IMR-90 (cell line): ENCODE measurements at regions not wholly inside any gene's neighbourhood (a gene's known extent, or its start where the extent isn't known, plus 50 kb on each side); places are given as distances from the start of the nearest gene placed in this dataset.

Source experiments
- ATAC-seq: fragments of 200-7000 bp; cut with Tn5 transposase; 2 replicates; pipeline ENCODE4 v1.9.1; 2020; ENCODE audit warnings: low read depth, mild to moderate bottlenecking, moderate library complexity
- BruUV-seq: library from RNA; stranded (reverse); fragments of 400-500 nt; replicated peaks from 2 replicates; lab custom pipeline; 2021; lab: Mats Ljungman, UMichigan
- CTCF ChIA-PET: fragments of 300-600 bp; formaldehyde crosslinking; extraction: SDS; loops from one replicate; lab custom pipeline; 2021; ENCODE audit warnings: antibody characterized with exemption; lab: Yijun Ruan, JAX
- POLR2A ChIA-PET: fragments of 300-600 bp; sonication (Branson Sonifier 250); formaldehyde crosslinking; loops from one replicate; lab custom pipeline; 2022; ENCODE audit warnings: antibody characterized with exemption; ENCODE audit not compliant: unreplicated experiment; lab: Charles Lee
- DNase-seq: peaks from one replicate; pipeline ENCODE4 v3.0.0; 2013
- H2AFZ ChIP-seq: replicated peaks from 2 replicates; pipeline ENCODE3; 2013; ENCODE audit warnings: low read length, mild to moderate bottlenecking; ENCODE audit not compliant: poor library complexity
- H2AK5ac ChIP-seq: 2 replicates; pipeline ENCODE4 v1.6.1; 2013; ENCODE audit warnings: low read depth, low read length, inconsistent platforms
- H2AK9ac ChIP-seq: replicated peaks from 2 replicates; pipeline ENCODE3; 2013; ENCODE audit warnings: mild to moderate bottlenecking, low read depth, low read length, moderate library complexity; ENCODE audit not compliant: poor library complexity
- H2BK120ac ChIP-seq: 2 replicates; pipeline ENCODE4 v1.6.1; 2013; ENCODE audit warnings: low read depth, low read length, inconsistent platforms
- H2BK15ac ChIP-seq: 3 replicates; pipeline ENCODE4 v1.6.1; 2013; ENCODE audit warnings: low read depth, low read length, inconsistent platforms
- H2BK20ac ChIP-seq: 2 replicates; pipeline ENCODE4 v1.6.1; 2013; ENCODE audit warnings: low read depth, mild to moderate bottlenecking, inconsistent platforms, low read length, moderate library complexity
- H2BK5ac ChIP-seq: 2 replicates; pipeline ENCODE4 v1.6.1; 2013; ENCODE audit warnings: mild to moderate bottlenecking, low read depth, low read length, inconsistent platforms; ENCODE audit not compliant: poor library complexity, severe bottlenecking
- H3K14ac ChIP-seq: replicated peaks from 2 replicates; pipeline ENCODE4 v1.6.1; 2013; ENCODE audit warnings: low read depth, low read length, inconsistent platforms
- H3K18ac ChIP-seq: 2 replicates; pipeline ENCODE4 v1.6.1; 2013; ENCODE audit warnings: low read depth, low read length, control low read depth
- H3K23ac ChIP-seq: 2 replicates; pipeline ENCODE4 v1.6.1; 2013; ENCODE audit warnings: low read depth, low read length, inconsistent platforms
- H3K27ac ChIP-seq: 2 replicates; pipeline ENCODE4 v1.5.1; 2013; ENCODE audit warnings: mild to moderate bottlenecking, control low read depth, low read length; ENCODE audit not compliant: insufficient read depth
- H3K27me3 ChIP-seq: 2 replicates; pipeline ENCODE4 v1.6.1; 2013; ENCODE audit warnings: low read length; ENCODE audit not compliant: control insufficient read depth, insufficient read depth
- H3K36me3 ChIP-seq: 2 replicates; pipeline ENCODE4 v1.6.1; 2013; ENCODE audit warnings: low read length, mixed read lengths; ENCODE audit not compliant: control insufficient read depth, insufficient read depth
- H3K4ac ChIP-seq: 2 replicates; pipeline ENCODE4 v1.6.1; 2013; ENCODE audit warnings: low read depth, low read length, inconsistent platforms
- H3K4me1 ChIP-seq: 2 replicates; pipeline ENCODE4 v1.6.1; 2013; ENCODE audit warnings: low read length, mixed read lengths; ENCODE audit not compliant: control insufficient read depth, insufficient read depth
- H3K4me2 ChIP-seq: 2 replicates; pipeline ENCODE4 v1.6.1; 2013; ENCODE audit warnings: low read depth, mild to moderate bottlenecking, control low read depth, low read length, moderate library complexity
- H3K4me3 ChIP-seq: 2 replicates; pipeline ENCODE4 v1.5.1; 2013; ENCODE audit warnings: low read depth, mild to moderate bottlenecking, control low read depth, low read length, moderate library complexity; ENCODE audit not compliant: insufficient read depth
- H3K56ac ChIP-seq: 2 replicates; pipeline ENCODE4 v1.6.1; 2013; ENCODE audit warnings: low read length, inconsistent platforms; ENCODE audit not compliant: insufficient read depth; ENCODE audit errors: extremely low read depth
- H3K79me1 ChIP-seq, 2 experiments: 2 replicates each; pipeline ENCODE4 v1.6.1; 2013; ENCODE audit warnings: low read length in 2 of 2, inconsistent platforms in 1 of 2, low read depth in 1 of 2
- H3K9ac ChIP-seq: 2 replicates; pipeline ENCODE4 v1.6.1; 2013; ENCODE audit warnings: low read depth, low read length, control low read depth
- H3K9me1 ChIP-seq: 2 replicates; pipeline ENCODE4 v1.6.1; 2013; ENCODE audit warnings: low read length, inconsistent platforms; ENCODE audit not compliant: insufficient read depth
- H3K9me3 ChIP-seq: 2 replicates; pipeline ENCODE4 v1.6.1; 2013; ENCODE audit warnings: low read length; ENCODE audit not compliant: control insufficient read depth, insufficient read depth
- H4K20me1 ChIP-seq: 2 replicates; pipeline ENCODE4 v1.6.1; 2013; ENCODE audit warnings: low read length, inconsistent platforms; ENCODE audit not compliant: insufficient read depth
- H4K5ac ChIP-seq: 2 replicates; pipeline ENCODE4 v1.6.1; 2013; ENCODE audit warnings: mild to moderate bottlenecking, low read depth, low read length, control low read depth
- H4K8ac ChIP-seq, 2 experiments: 2 replicates each; pipeline ENCODE4 v1.6.1; 2013; ENCODE audit warnings: low read depth in 2 of 2, low read length in 2 of 2, control low read depth in 1 of 2, inconsistent platforms in 1 of 2
- H4K91ac ChIP-seq: 2 replicates; pipeline ENCODE4 v1.6.1; 2013; ENCODE audit warnings: low read depth, low read length, inconsistent platforms; ENCODE audit not compliant: insufficient read depth
- MAFK ChIP-seq: IDR thresholded peaks from 2 replicates; pipeline ENCODE4 v1.6.1; 2012; ENCODE audit warnings: low read depth, low read length, improper control_type of control experiment
- MAZ ChIP-seq: IDR thresholded peaks from 2 replicates; pipeline ENCODE4 v1.6.1; 2012; ENCODE audit warnings: low read depth, mild to moderate bottlenecking, low read length, improper control_type of control experiment, moderate library complexity, borderline replicate concordance
- RAD21 ChIP-seq: IDR thresholded peaks from 2 replicates; pipeline ENCODE4 v1.6.1; 2012; ENCODE audit warnings: low read length, improper control_type of control experiment
- RCOR1 ChIP-seq: IDR thresholded peaks from 2 replicates; pipeline ENCODE4 v1.6.1; 2012; ENCODE audit warnings: mild to moderate bottlenecking, low read length, improper control_type of control experiment; ENCODE audit not compliant: insufficient replicate concordance
- SMC3 ChIP-seq: fragments of 150-350 bp; IDR thresholded peaks from 2 replicates; pipeline ENCODE4 v1.6.1; 2016; ENCODE audit warnings: low read depth, mild to moderate bottlenecking, antibody characterized with exemption, low read length, moderate library complexity
- WGBS, 2 experiments: methylation state at CpG; one replicate each; pipeline versions ENCODE4 v1.1.5 to v1.1.7; 2013; ENCODE audit warnings: missing lambda C conversion rate in 2 of 2; ENCODE audit not compliant: insufficient read length in 1 of 2; ENCODE audit errors: extremely low coverage in 2 of 2; 5-methylcytosine and 5-hydroxymethylcytosine counted together
- dilution Hi-C: fragments of 300-500 bp; cut with HindIII; formaldehyde crosslinking; loops from one replicate; pipeline ENCODE4 v1.14.3; 2018; ENCODE audit warnings: low sequenced_read_pairs; ENCODE audit not compliant: unreplicated experiment
- in situ Hi-C: fragments of 300-500 bp; cut with MboI; formaldehyde crosslinking; loops from 3 replicates; pipeline ENCODE4 v1.14.3; 2019; ENCODE audit warnings: low sequenced_read_pairs, inconsistent platforms, mixed read lengths
- intact Hi-C: fragments of 100-400 bp; cut with micrococcal nuclease; formaldehyde crosslinking; loops from 2 replicates; pipeline ENCODE4 v1.10.0; 2022
- TF ChIP-seq, protein P1 (sequence below): fragments of 150-350 bp; IDR thresholded peaks from 2 replicates; pipeline ENCODE4 v1.6.1; 2016; ENCODE audit warnings: low read depth, mild to moderate bottlenecking, low read length, moderate library complexity, borderline replicate concordance
- TF ChIP-seq, protein P2 (sequence below): conservative IDR thresholded peaks from 2 replicates; pipeline ENCODE4 v1.5.1; 2012; ENCODE audit warnings: mild to moderate bottlenecking, low read depth, low read length, improper control_type of control experiment

DNA sequence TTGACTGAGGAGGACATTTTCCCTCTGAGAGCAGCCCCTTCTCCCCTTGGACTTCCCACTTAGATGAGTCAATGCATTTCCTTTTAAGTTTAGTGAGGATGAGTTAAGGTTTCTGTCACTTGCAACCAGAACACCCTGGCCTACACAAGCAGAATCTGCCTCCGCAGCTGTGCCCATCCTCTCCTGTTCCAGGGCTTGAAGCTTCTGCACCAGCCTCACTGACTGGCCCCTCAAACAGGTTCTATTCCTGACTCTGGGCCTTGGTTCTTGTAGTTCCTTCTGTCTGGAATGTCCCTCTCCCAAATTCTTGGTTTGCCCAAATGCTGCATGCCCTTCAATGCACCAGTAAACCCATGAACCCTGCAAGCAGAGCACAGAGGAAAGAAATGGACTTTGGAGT lies 394.4 kb downstream of the PTPRU start:
- POLR2A ChIA-PET, result no interaction called here
- Histone ChIP-seq H2BK5ac (no peak overlapping the region), H3K18ac (no peak overlapping the region), H4K91ac (no peak overlapping the region), H3K27ac (no peak overlapping the region), H3K9ac (no peak overlapping the region), H3K4me2 (0 out of 2 replicates have a peak overlapping the region, but pooled peaks have one; percentile 29), H3K23ac (no peak overlapping the region), H3K4ac (0 out of 2 replicates have a peak overlapping the region, but pooled peaks have one; percentile 6), H3K4me1 (peaks cover 8% of the 10 kb centered on the region), H3K9me1 (no peaks in the 10 kb centered on the region), H3K36me3 (no peaks in the 10 kb centered on the region), H3K79me1 (no peaks in the 10 kb centered on the region), H2AK5ac (no peak overlapping the region), H3K27me3 (0 out of 2 replicates have a peak, but pooled peaks cover 3% of the 10 kb centered on the region), H2AK9ac (no peak overlapping the region), H3K14ac (no peak overlapping the region), H3K56ac (no peak overlapping the region), H4K5ac (no peak overlapping the region), H4K20me1 (no peaks in the 10 kb centered on the region; the same call in 1 of the 2 replicates), H2AFZ (no peak overlapping the region), H3K9me3 (0 out of 2 replicates have a peak, but pooled peaks cover 3% of the 10 kb centered on the region), H3K4me3 (no peak overlapping the region), H4K8ac (no peak overlapping the region), H2BK20ac (no peak overlapping the region), H2BK120ac (no peak overlapping the region), H2BK15ac (no peak overlapping the region)
- ATAC-seq (no peak), DNase-seq (peak; percentile 8)
- BruUV-seq, result no TSS peak
- dilution Hi-C loops, result no loop called here
- TF ChIP-seq RCOR1, result no peak
- TF ChIP-seq RAD21, result no peak
- TF ChIP-seq, protein P1, sequence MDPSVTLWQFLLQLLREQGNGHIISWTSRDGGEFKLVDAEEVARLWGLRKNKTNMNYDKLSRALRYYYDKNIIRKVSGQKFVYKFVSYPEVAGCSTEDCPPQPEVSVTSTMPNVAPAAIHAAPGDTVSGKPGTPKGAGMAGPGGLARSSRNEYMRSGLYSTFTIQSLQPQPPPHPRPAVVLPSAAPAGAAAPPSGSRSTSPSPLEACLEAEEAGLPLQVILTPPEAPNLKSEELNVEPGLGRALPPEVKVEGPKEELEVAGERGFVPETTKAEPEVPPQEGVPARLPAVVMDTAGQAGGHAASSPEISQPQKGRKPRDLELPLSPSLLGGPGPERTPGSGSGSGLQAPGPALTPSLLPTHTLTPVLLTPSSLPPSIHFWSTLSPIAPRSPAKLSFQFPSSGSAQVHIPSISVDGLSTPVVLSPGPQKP, result no peak
- no peak for TF ChIP-seq MAFK
- TF ChIP-seq, protein P2, sequence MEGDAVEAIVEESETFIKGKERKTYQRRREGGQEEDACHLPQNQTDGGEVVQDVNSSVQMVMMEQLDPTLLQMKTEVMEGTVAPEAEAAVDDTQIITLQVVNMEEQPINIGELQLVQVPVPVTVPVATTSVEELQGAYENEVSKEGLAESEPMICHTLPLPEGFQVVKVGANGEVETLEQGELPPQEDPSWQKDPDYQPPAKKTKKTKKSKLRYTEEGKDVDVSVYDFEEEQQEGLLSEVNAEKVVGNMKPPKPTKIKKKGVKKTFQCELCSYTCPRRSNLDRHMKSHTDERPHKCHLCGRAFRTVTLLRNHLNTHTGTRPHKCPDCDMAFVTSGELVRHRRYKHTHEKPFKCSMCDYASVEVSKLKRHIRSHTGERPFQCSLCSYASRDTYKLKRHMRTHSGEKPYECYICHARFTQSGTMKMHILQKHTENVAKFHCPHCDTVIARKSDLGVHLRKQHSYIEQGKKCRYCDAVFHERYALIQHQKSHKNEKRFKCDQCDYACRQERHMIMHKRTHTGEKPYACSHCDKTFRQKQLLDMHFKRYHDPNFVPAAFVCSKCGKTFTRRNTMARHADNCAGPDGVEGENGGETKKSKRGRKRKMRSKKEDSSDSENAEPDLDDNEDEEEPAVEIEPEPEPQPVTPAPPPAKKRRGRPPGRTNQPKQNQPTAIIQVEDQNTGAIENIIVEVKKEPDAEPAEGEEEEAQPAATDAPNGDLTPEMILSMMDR, result no peak
- no peak for TF ChIP-seq MAZ
- TF ChIP-seq SMC3, result no peak
- intact Hi-C loops, result no loop called here
- in situ Hi-C loops, result no loop called here
- no CpG with 5 or more reads among the region's 1 CpG for WGBS, 2 experiments
- CTCF ChIA-PET, result no interaction called here
